Smooth muscle cell (in vitro differentiated cells): ENCODE measurements at regions not wholly inside any gene's neighbourhood (a gene's known extent, or its start where the extent isn't known, plus 50 kb on each side); places are given as distances from the start of the nearest gene placed in this dataset.

Source experiments
- DNase-seq: peaks from one replicate; lab custom pipeline; 2025; ENCODE audit not compliant: unreplicated experiment; lab: John Stamatoyannopoulos, UW
- H2AFZ ChIP-seq: fragments of 200-600 bp; sonication (generic); 2 replicates; pipeline ENCODE4 v1.6.0; 2016; ENCODE audit warnings: antibody characterized with exemption, low read depth, mild to moderate bottlenecking
- H3F3A ChIP-seq: fragments of 200-600 bp; sonication (generic); 2 replicates; pipeline ENCODE4 v1.6.0; 2017; ENCODE audit warnings: antibody characterized with exemption, low read depth
- H3K27ac ChIP-seq: fragments of 200-600 bp; sonication (generic); 2 replicates; pipeline ENCODE4 v1.5.1; 2016; ENCODE audit warnings: low read depth, mild to moderate bottlenecking
- H3K27me3 ChIP-seq: fragments of 200-600 bp; sonication (generic); 2 replicates; pipeline ENCODE4 v1.6.1; 2016; ENCODE audit warnings: low read depth, mild to moderate bottlenecking
- H3K36me3 ChIP-seq: fragments of 200-600 bp; sonication (generic); 2 replicates; pipeline ENCODE4 v1.5.1; 2016; ENCODE audit warnings: low read depth
- H3K4me1 ChIP-seq: fragments of 200-600 bp; sonication (generic); 2 replicates; pipeline ENCODE4 v1.5.1; 2016; ENCODE audit warnings: low read depth
- H3K4me2 ChIP-seq: fragments of 200-600 bp; sonication (generic); 2 replicates; pipeline ENCODE4 v1.6.0; 2016; ENCODE audit warnings: mild to moderate bottlenecking
- H3K4me3 ChIP-seq: fragments of 200-600 bp; sonication (generic); 2 replicates; pipeline ENCODE4 v1.5.1; 2016; ENCODE audit warnings: mild to moderate bottlenecking
- H3K79me2 ChIP-seq: fragments of 200-600 bp; sonication (generic); 2 replicates; pipeline ENCODE4 v1.6.0; 2016; ENCODE audit warnings: low read depth, mild to moderate bottlenecking
- H3K9ac ChIP-seq: fragments of 200-600 bp; sonication (generic); 2 replicates; pipeline ENCODE4 v1.6.0; 2016; ENCODE audit warnings: low read depth
- H3K9me3 ChIP-seq: fragments of 200-600 bp; sonication (generic); replicated peaks from 2 replicates; pipeline ENCODE4 v1.5.1; 2016; ENCODE audit warnings: low read depth
- H4K20me1 ChIP-seq: fragments of 200-600 bp; sonication (generic); 2 replicates; pipeline ENCODE4 v1.6.0; 2016; ENCODE audit warnings: low read depth
- WGBS: methylation state at CpG from one replicate; pipeline ENCODE4 v1.1.7; 2016; ENCODE audit warnings: low lambda C conversion rate; 5-methylcytosine and 5-hydroxymethylcytosine counted together
- TF ChIP-seq, protein P1 (sequence below): fragments of 200-600 bp; sonication (generic); IDR thresholded peaks from 2 replicates; pipeline ENCODE4 v1.5.1; 2017; ENCODE audit warnings: borderline replicate concordance, mild to moderate bottlenecking, antibody characterized with exemption; ENCODE audit not compliant: insufficient read depth, poor library complexity, severe bottlenecking

DNA sequence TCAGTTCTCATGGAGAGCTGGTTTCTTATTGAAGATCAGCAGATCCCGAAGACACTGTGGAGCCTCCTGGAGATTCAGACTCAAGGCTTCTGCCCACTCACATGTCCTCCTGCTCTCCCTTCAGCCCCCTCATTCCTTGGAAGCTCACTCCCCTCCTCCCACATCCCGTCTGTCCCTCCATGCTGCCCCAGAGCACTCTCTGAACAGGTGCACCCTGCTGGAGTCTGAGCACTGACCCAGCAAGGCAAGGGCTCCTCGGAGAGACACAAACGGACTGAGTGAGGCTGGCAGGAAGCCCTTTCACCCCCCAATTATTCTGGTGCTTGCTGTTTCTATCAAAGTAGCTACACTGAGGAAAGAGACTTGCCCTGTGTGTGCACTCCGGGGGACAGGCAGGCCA, 374.0 kb downstream of the UQCRFS1 start:
- Histone ChIP-seq H3K9ac (no peak overlapping the region), H2AFZ (no peak overlapping the region), H3K4me1 (no peaks in the 10 kb centered on the region), H3K79me2 (no peaks in the 10 kb centered on the region), H3K36me3 (no peaks in the 10 kb centered on the region), H3K4me3 (no peak overlapping the region), H3K9me3 (no peaks in the 10 kb centered on the region), H3K27me3 (no peaks in the 10 kb centered on the region), H3F3A (no peaks in the 10 kb centered on the region), H3K27ac (no peak overlapping the region), H4K20me1 (no peaks in the 10 kb centered on the region), H3K4me2 (no peak overlapping the region)
- TF ChIP-seq, protein P1, sequence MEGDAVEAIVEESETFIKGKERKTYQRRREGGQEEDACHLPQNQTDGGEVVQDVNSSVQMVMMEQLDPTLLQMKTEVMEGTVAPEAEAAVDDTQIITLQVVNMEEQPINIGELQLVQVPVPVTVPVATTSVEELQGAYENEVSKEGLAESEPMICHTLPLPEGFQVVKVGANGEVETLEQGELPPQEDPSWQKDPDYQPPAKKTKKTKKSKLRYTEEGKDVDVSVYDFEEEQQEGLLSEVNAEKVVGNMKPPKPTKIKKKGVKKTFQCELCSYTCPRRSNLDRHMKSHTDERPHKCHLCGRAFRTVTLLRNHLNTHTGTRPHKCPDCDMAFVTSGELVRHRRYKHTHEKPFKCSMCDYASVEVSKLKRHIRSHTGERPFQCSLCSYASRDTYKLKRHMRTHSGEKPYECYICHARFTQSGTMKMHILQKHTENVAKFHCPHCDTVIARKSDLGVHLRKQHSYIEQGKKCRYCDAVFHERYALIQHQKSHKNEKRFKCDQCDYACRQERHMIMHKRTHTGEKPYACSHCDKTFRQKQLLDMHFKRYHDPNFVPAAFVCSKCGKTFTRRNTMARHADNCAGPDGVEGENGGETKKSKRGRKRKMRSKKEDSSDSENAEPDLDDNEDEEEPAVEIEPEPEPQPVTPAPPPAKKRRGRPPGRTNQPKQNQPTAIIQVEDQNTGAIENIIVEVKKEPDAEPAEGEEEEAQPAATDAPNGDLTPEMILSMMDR: no peak
- 76% methylated on average over 5 of the region's 5 CpGs for WGBS
- DNase-seq: no peak

DNA sequence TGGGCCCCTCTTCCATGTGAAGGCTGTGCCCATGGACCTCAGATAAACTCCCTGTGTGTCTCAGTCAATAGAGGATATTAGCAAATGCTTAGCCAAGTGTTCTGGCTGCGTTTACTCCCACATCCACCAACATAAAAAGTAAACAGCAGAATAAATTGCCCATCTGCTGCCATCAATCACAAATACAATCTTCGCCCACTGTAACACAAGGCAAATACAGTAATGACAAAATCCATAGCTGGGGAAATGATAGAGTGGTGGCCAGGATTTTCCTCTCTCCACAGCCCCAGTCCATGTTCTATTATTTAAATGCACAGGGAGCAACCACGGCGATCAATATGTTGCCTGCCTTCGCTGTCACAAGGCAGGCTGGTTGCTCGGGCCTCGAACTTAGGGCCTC, 376.5 kb downstream of the UQCRFS1 start:
- H2AFZ ChIP-seq: no peak overlapping the region

GRCh38 chr19:28834996-28835395, 378.0 kb downstream of the UQCRFS1 start:
- Histone ChIP-seq H3K4me1 (no peaks in the 10 kb centered on the region), H2AFZ (no peak overlapping the region), H3F3A (no peaks in the 10 kb centered on the region), H3K4me3 (no peak overlapping the region), H3K79me2 (no peaks in the 10 kb centered on the region), H3K36me3 (no peaks in the 10 kb centered on the region), H3K4me2 (no peak overlapping the region), H4K20me1 (no peaks in the 10 kb centered on the region), H3K9ac (no peak overlapping the region), H3K27ac (no peak overlapping the region), H3K9me3 (no peaks in the 10 kb centered on the region), H3K27me3 (no peaks in the 10 kb centered on the region)
- TF ChIP-seq, protein P1: no peak
- DNase-seq: no peak
- 84% methylated on average over 3 of the region's 3 CpGs for WGBS

More for the DNA sequence above, 376.5 kb downstream of the UQCRFS1 start:
- H3K9ac ChIP-seq: no peak overlapping the region
- WGBS: 92% methylated on average over 7 of the region's 7 CpGs
- no peak for DNase-seq
- no peaks in the 10 kb centered on the region for H3K79me2 ChIP-seq
- H3K4me1 ChIP-seq: no peaks in the 10 kb centered on the region
- H3K4me2 ChIP-seq: no peak overlapping the region
- H3K9me3 ChIP-seq: no peaks in the 10 kb centered on the region
- no peak overlapping the region for H3K27ac ChIP-seq
- TF ChIP-seq, protein P1: no peak
- H3K27me3 ChIP-seq: no peaks in the 10 kb centered on the region
- no peak overlapping the region for H3K4me3 ChIP-seq
- H3F3A ChIP-seq: no peaks in the 10 kb centered on the region
- no peaks in the 10 kb centered on the region for H4K20me1 ChIP-seq
- no peaks in the 10 kb centered on the region for H3K36me3 ChIP-seq

- no peak for DNase-seq
- Histone ChIP-seq H3K4me1 (no peaks in the 10 kb centered on the region), H3K27me3 (no peaks in the 10 kb centered on the region), H3F3A (no peaks in the 10 kb centered on the region), H3K36me3 (no peaks in the 10 kb centered on the region), H3K4me2 (no peak overlapping the region), H4K20me1 (no peaks in the 10 kb centered on the region), H3K9me3 (no peaks in the 10 kb centered on the region), H3K9ac (no peak overlapping the region), H3K4me3 (no peak overlapping the region), H3K27ac (no peak overlapping the region), H2AFZ (no peak overlapping the region), H3K79me2 (no peaks in the 10 kb centered on the region)
- TF ChIP-seq, protein P1: no peak
- WGBS: 87% methylated on average over 5 of the region's 5 CpGs
Measured at GRCh38 chr19:28831462-28831861, 381.5 kb downstream of the UQCRFS1 start.
